ENCODE measurements at regions not wholly inside any gene's neighbourhood (a gene's known extent, or its start where the extent isn't known, plus 50 kb on each side); places are given as distances from the start of the nearest gene placed in this dataset.

GRCh38 chr18:56240405-56240804 lies 398.0 kb downstream of the TXNL1 start:
- H3K4me3 ChIP-seq (ENCODE audit: low read length) = no peak overlapping the region
- peak; percentile 33 for DNase-seq (ENCODE audit: low read depth)
- TF ChIP-seq CTCF (conservative IDR thresholded peaks at IDR 0.05; ENCODE audit: low read length) = no peak

GRCh38 chr18:56238576-56238975 lies 399.8 kb downstream of the TXNL1 start:
- DNase-seq (ENCODE audit: low read depth) = no peak
- no peak overlapping the region for H3K4me3 ChIP-seq (ENCODE audit: low read length)
- peak; percentile 14; the same call in 1 of the 2 replicates for TF ChIP-seq CTCF (conservative IDR thresholded peaks at IDR 0.05; ENCODE audit: low read length)

- H3K4me3 ChIP-seq (ENCODE audit: low read length) = no peak overlapping the region
- no peak for DNase-seq (ENCODE audit: low read depth)
- no peak for TF ChIP-seq CTCF (conservative IDR thresholded peaks at IDR 0.05; ENCODE audit: low read length)
Observed at GRCh38 chr18:56235481-56236013, 402.8 kb downstream of the TXNL1 start.

GRCh38 chr18:56235071-56235470 lies 403.3 kb downstream of the TXNL1 start:
- no peak overlapping the region for H3K4me3 ChIP-seq (ENCODE audit: low read length)
- no peak for DNase-seq (ENCODE audit: low read depth)
- no peak for TF ChIP-seq CTCF (conservative IDR thresholded peaks at IDR 0.05; ENCODE audit: low read length)

- H3K4me3 ChIP-seq (ENCODE audit: low read length) = no peak overlapping the region
- TF ChIP-seq CTCF (conservative IDR thresholded peaks at IDR 0.05; ENCODE audit: low read length) = no peak
- DNase-seq (ENCODE audit: low read depth) = peak; percentile 88
Observed at GRCh38 chr18:56233595-56233994, 404.8 kb downstream of the TXNL1 start.

GRCh38 chr18:56226025-56226424 lies 412.4 kb downstream of the TXNL1 start:
- H3K4me3 ChIP-seq (ENCODE audit: low read length) = no peak overlapping the region
- no peak for TF ChIP-seq CTCF (conservative IDR thresholded peaks at IDR 0.05; ENCODE audit: low read length)
- no peak for DNase-seq (ENCODE audit: low read depth)

GRCh38 chr18:56224669-56225561 lies 413.5 kb downstream of the TXNL1 start:
- no peak for DNase-seq (ENCODE audit: low read depth)
- H3K4me3 ChIP-seq (ENCODE audit: low read length) = no peak overlapping the region
- TF ChIP-seq CTCF (conservative IDR thresholded peaks at IDR 0.05; ENCODE audit: low read length) = no peak
